ENCODE measurements at regions not wholly inside any gene's neighbourhood (a gene's known extent, or its start where the extent isn't known, plus 50 kb on each side); places are given as distances from the start of the nearest gene placed in this dataset.

DNA sequence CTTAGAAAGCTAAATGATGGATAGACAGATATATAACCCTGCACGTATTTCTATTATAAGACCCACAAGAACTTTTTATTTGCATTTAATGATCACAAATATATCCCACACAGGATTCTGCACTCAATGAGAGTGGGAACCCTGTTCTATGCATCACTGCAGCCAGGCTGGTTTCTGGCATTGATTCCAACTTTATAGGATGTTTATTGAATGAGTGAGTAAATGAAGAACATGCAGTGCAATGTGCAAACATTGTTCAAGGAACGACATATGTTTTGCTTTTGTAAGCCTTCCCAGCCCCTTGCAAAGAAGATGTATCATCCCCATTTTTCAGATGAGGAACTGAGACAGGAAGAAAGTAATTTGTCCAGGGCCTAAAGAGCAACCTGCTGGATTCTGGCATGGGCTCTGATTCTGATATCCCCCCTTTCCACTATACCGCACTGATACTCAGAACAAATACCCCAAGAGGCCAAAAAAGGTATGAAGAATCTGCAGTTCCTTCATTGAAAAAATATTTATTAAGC lies 246.3 kb downstream of the LACC1 start:
- peaks cover 12% of the 10 kb centered on the region for H3K27me3 Mint-ChIP-seq (ENCODE audit: low read depth, poor library complexity)

DNA sequence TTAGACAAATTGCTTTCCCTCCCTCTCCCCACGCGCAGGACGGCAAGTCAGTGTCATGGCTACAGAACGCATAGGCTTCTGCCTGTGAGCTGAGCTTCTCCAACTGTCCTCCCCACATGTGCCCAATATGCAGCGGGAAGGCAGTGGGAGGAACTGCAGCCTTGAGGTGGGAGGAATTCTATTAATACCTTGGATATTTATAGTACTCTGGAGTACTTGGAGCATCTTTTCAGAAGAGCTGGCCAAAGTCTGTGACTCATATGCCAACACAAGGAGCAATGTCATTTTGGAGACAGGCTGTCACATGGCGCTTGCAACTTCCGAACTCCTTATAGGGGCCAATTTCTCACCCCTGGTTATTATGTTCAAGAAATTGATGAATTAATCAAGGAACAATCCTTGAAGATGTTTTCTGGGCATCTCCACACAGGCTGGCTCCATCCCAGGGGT lies 245.0 kb upstream of the SERP2 start:
- no peak overlapping the region for H3K4me3 Mint-ChIP-seq
- no peak for DNase-seq
- H3K4me1 Mint-ChIP-seq = peaks cover 10% of the 10 kb centered on the region
- H3K9me3 Mint-ChIP-seq = peaks cover 13% of the 10 kb centered on the region
- peaks cover 12% of the 10 kb centered on the region for H3K27me3 Mint-ChIP-seq (ENCODE audit: low read depth, poor library complexity)
- H3K27ac Mint-ChIP-seq = no peak overlapping the region
- peaks cover 8% of the 10 kb centered on the region for H3K36me3 Mint-ChIP-seq (ENCODE audit: low read depth)
- TF ChIP-seq, protein P1, sequence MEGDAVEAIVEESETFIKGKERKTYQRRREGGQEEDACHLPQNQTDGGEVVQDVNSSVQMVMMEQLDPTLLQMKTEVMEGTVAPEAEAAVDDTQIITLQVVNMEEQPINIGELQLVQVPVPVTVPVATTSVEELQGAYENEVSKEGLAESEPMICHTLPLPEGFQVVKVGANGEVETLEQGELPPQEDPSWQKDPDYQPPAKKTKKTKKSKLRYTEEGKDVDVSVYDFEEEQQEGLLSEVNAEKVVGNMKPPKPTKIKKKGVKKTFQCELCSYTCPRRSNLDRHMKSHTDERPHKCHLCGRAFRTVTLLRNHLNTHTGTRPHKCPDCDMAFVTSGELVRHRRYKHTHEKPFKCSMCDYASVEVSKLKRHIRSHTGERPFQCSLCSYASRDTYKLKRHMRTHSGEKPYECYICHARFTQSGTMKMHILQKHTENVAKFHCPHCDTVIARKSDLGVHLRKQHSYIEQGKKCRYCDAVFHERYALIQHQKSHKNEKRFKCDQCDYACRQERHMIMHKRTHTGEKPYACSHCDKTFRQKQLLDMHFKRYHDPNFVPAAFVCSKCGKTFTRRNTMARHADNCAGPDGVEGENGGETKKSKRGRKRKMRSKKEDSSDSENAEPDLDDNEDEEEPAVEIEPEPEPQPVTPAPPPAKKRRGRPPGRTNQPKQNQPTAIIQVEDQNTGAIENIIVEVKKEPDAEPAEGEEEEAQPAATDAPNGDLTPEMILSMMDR (IDR thresholded peaks at IDR 0.05) = no peak

More for the DNA sequence above, 246.3 kb downstream of the LACC1 start:
- Mint-ChIP-seq H3K36me3 (ENCODE audit: low read depth) (peaks cover 13% of the 10 kb centered on the region), H3K27ac (no peak overlapping the region), H3K4me1 (no peaks in the 10 kb centered on the region), H3K4me3 (no peak overlapping the region), H3K9me3 (peaks cover 19% of the 10 kb centered on the region)
- DNase-seq = no peak
- TF ChIP-seq, protein P1 (IDR thresholded peaks at IDR 0.05) = no peak

DNA sequence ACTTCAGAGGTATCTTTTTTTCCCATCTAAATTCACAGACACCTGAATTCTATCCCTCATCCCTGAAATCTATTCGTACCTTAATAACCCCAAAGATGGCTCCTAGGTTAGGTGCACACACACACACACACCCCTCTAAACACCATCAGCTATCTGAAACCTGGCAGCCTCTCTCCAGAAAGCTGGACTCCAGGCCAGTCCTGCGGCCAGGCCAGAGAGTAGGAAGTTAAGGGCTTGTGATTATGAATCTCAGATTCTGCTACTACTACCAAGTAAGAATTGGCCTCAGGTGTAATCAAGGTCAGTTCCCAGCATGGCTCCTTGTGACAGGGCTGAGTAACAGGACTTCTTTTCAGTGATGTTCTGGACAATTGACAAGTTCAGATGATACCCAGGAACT lies 244.2 kb upstream of the SERP2 start:
- TF ChIP-seq, protein P1 (IDR thresholded peaks at IDR 0.05) = no peak
- H3K4me3 Mint-ChIP-seq = no peak overlapping the region
- no peak overlapping the region for H3K27ac Mint-ChIP-seq
- H3K27me3 Mint-ChIP-seq (ENCODE audit: low read depth, poor library complexity) = peaks cover 15% of the 10 kb centered on the region
- no peak for DNase-seq
- H3K36me3 Mint-ChIP-seq (ENCODE audit: low read depth) = peaks cover under 1% of the 10 kb centered on the region
- H3K4me1 Mint-ChIP-seq = peaks cover 10% of the 10 kb centered on the region
- H3K9me3 Mint-ChIP-seq = peaks cover 5% of the 10 kb centered on the region

DNA sequence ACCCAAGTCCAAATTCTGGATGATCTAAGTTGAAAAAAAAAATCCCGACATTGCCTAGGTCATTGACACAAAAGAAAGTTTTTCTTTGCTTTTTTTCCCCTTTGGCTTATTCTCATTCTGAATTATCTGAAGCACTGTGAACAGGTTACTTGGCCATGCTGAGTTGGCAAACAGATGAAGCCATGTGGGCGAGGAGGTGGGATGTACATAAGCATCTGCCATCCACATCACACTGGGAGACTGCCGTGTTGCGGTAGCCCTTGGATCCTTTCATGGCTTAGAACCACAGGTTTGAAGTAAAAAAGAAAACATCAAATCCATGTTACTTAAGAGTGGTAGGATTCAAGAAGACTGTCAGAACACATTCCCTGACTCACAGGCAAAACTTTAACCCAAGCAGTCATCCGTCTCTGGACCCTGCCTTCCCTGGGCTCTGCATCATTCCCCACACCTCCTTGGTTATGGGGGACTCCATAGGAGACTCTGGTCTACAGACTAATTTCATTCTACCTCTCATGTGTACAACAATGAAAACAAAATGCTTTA lies 242.5 kb upstream of the SERP2 start:
- TF ChIP-seq, protein P1 (IDR thresholded peaks at IDR 0.05) = no peak
- Mint-ChIP-seq H3K4me1 (peaks cover 10% of the 10 kb centered on the region), H3K36me3 (ENCODE audit: low read depth) (no peaks in the 10 kb centered on the region), H3K27me3 (ENCODE audit: low read depth, poor library complexity) (peaks cover 19% of the 10 kb centered on the region), H3K4me3 (no peak overlapping the region), H3K27ac (no peak overlapping the region), H3K9me3 (no peaks in the 10 kb centered on the region)
- no peak for DNase-seq

DNA sequence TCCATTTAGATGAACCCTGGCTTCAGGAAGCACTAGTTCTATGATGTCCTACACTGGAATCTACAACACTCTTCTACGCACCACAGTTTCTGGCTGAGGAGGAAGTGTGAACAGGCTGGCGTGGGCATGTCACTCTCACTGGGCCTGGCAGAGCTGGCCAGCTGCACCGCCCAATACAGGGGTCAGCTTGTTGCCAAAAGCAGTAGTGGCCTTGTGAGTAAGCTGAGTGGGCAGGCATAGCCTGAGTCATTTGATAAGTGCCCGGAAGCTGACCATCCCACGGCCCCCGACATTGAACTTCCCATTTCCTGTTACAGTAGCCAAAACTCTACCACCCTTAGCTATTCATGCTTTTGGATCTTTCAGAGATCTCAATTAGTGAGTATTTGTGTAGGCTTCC lies 240.9 kb upstream of the SERP2 start:
- TF ChIP-seq, protein P1 (IDR thresholded peaks at IDR 0.05) = no peak
- no peak overlapping the region for H3K4me3 Mint-ChIP-seq
- H3K27me3 Mint-ChIP-seq (ENCODE audit: low read depth, poor library complexity) = peaks cover 20% of the 10 kb centered on the region
- H3K4me1 Mint-ChIP-seq = peaks cover 10% of the 10 kb centered on the region
- H3K9me3 Mint-ChIP-seq = no peaks in the 10 kb centered on the region
- DNase-seq = no peak
- no peak overlapping the region for H3K27ac Mint-ChIP-seq
- no peaks in the 10 kb centered on the region for H3K36me3 Mint-ChIP-seq (ENCODE audit: low read depth)

DNA sequence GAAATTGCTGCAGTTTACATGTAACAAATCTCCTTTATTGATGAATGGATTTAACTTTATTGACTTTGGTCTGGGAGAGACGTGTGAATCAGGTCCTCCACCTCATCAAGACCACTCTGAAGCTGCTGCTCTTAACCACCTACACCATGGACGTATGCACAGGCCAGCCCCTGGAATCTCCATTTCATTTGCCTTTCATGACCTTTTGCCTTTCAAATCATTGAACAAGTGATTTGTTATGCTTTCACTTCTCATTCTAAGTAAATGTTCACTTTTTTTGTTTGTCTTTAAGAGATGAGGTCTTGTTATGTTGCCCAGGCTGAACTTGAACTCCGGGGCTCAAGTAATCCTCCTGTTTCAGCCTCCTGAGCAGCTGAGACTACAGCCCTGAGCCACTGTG lies 240.0 kb upstream of the SERP2 start:
- Mint-ChIP-seq H3K4me3 (no peak overlapping the region), H3K9me3 (no peaks in the 10 kb centered on the region), H3K27me3 (ENCODE audit: low read depth, poor library complexity) (peaks cover 17% of the 10 kb centered on the region), H3K36me3 (ENCODE audit: low read depth) (no peaks in the 10 kb centered on the region), H3K27ac (no peak overlapping the region), H3K4me1 (peaks cover 10% of the 10 kb centered on the region)
- TF ChIP-seq, protein P1 (IDR thresholded peaks at IDR 0.05) = no peak
- DNase-seq = no peak
